Osteoblast (primary cell): ENCODE measurements at regions not wholly inside any gene's neighbourhood (a gene's known extent, or its start where the extent isn't known, plus 50 kb on each side); places are given as distances from the start of the nearest gene placed in this dataset.

Experiments
- DNase-seq: peaks from one replicate; pipeline ENCODE4 v3.0.0; 2011; ENCODE audit warnings: low spot score, mixed read lengths; ENCODE audit not compliant: insufficient read length; ENCODE audit errors: missing footprints
- H2AFZ ChIP-seq: 2 replicates; pipeline ENCODE4 v1.6.0; 2011; ENCODE audit warnings: mild to moderate bottlenecking, low read length
- H3K27ac ChIP-seq: 2 replicates; pipeline ENCODE4 v1.5.1; 2011; ENCODE audit warnings: mild to moderate bottlenecking, low read depth, low read length, moderate library complexity
- H3K27me3 ChIP-seq: 2 replicates; pipeline ENCODE4 v1.6.0; 2012; ENCODE audit warnings: mild to moderate bottlenecking, control low read depth, inconsistent platforms, low read length, moderate library complexity; ENCODE audit not compliant: insufficient read depth
- H3K36me3 ChIP-seq: 2 replicates; pipeline ENCODE4 v1.5.1; 2011; ENCODE audit warnings: mild to moderate bottlenecking, low read length, control low read depth, moderate library complexity; ENCODE audit not compliant: insufficient read depth
- H3K4me1 ChIP-seq: 2 replicates; pipeline ENCODE4 v1.5.1; 2011; ENCODE audit warnings: mild to moderate bottlenecking, low read length, control low read depth, moderate library complexity; ENCODE audit not compliant: insufficient read depth
- H3K4me2 ChIP-seq: 2 replicates; pipeline ENCODE4 v1.6.0; 2011; ENCODE audit warnings: mild to moderate bottlenecking, low read length; ENCODE audit not compliant: insufficient read depth
- H3K4me3 ChIP-seq: fragments of 200-600 bp; sonication (generic); 3 replicates; pipeline ENCODE4 v1.5.1; 2012; ENCODE audit warnings: mild to moderate bottlenecking, low read length, inconsistent platforms; ENCODE audit not compliant: insufficient read depth
- H3K79me2 ChIP-seq: 2 replicates; pipeline ENCODE4 v1.6.0; 2012; ENCODE audit warnings: mild to moderate bottlenecking, low read length, control low read depth, inconsistent platforms; ENCODE audit not compliant: insufficient read depth
- H3K9me3 ChIP-seq: 2 replicates; pipeline ENCODE4 v1.5.1; 2011; ENCODE audit warnings: low read depth, low read length, control low read depth
- H4K20me1 ChIP-seq: 2 replicates; pipeline ENCODE4 v1.6.0; 2012; ENCODE audit warnings: mild to moderate bottlenecking, low read length, control low read depth; ENCODE audit not compliant: insufficient read depth
- TF ChIP-seq, protein P1 (sequence below): IDR thresholded peaks from 2 replicates; pipeline ENCODE4 v1.5.1; 2011; ENCODE audit warnings: mild to moderate bottlenecking, low read depth, low read length, moderate library complexity; ENCODE audit errors: extremely low read depth

DNA sequence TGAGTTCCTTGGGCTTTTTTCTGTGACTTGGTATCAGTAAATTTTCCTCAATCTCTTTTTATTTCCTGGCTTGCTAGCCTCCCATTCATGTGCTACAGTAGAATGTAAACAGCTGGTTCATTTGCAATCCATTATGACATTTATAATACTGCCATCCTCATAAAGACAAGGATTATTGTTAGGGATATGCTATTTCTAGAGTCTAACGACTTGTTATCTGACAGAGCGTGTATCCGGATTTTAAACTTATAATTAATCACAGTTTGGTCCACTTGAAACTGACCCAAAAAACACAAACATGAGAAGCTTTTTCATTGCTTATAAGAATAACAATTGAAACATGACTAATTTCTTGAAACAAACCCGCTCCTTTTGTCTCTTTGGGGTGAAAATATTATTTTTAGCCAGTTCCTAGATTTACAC, 585.8 kb downstream of the TLE4 start:
- Histone ChIP-seq H4K20me1 (no peaks in the 10 kb centered on the region), H3K4me3 (no peak overlapping the region), H3K9me3 (no peaks in the 10 kb centered on the region), H2AFZ (no peak overlapping the region), H3K27me3 (no peaks in the 10 kb centered on the region), H3K27ac (no peak overlapping the region), H3K4me2 (peak overlapping the region; percentile 30), H3K36me3 (no peaks in the 10 kb centered on the region), H3K4me1 (peaks cover 9% of the 10 kb centered on the region), H3K79me2 (no peaks in the 10 kb centered on the region)
- no peak for DNase-seq
- TF ChIP-seq, protein P1, sequence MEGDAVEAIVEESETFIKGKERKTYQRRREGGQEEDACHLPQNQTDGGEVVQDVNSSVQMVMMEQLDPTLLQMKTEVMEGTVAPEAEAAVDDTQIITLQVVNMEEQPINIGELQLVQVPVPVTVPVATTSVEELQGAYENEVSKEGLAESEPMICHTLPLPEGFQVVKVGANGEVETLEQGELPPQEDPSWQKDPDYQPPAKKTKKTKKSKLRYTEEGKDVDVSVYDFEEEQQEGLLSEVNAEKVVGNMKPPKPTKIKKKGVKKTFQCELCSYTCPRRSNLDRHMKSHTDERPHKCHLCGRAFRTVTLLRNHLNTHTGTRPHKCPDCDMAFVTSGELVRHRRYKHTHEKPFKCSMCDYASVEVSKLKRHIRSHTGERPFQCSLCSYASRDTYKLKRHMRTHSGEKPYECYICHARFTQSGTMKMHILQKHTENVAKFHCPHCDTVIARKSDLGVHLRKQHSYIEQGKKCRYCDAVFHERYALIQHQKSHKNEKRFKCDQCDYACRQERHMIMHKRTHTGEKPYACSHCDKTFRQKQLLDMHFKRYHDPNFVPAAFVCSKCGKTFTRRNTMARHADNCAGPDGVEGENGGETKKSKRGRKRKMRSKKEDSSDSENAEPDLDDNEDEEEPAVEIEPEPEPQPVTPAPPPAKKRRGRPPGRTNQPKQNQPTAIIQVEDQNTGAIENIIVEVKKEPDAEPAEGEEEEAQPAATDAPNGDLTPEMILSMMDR, result no peak

- Histone ChIP-seq H3K4me3 (no peak overlapping the region), H3K79me2 (no peaks in the 10 kb centered on the region), H3K27ac (no peak overlapping the region), H3K27me3 (no peaks in the 10 kb centered on the region), H2AFZ (no peak overlapping the region), H4K20me1 (no peaks in the 10 kb centered on the region), H3K9me3 (no peaks in the 10 kb centered on the region), H3K4me1 (peaks cover 9% of the 10 kb centered on the region), H3K4me2 (no peak overlapping the region), H3K36me3 (no peaks in the 10 kb centered on the region)
- DNase-seq, result no peak
- TF ChIP-seq, protein P1, result no peak
These were observed 585.1 kb downstream of the TLE4 start for GRCh38 chr9:80156756-80157472.

DNA sequence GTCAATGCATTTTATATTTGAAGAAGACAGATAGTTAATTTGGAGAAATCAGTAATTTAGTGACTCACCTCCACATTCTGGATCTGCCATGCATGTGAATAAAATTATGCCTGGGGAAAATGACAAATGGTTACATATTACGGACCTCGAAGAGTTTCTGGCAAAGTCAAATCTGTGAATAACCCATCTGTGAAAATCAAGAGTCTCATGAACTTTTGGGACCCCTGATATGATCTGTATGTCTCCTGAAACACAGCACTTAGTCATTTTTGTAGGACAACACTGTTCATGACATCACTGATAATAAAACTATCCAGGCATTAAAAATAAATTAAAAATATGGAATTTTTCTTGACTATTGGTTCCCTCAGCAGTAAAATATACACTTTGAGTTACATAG, 584.5 kb downstream of the TLE4 start:
- no peaks in the 10 kb centered on the region for H3K9me3 ChIP-seq
- peaks cover 9% of the 10 kb centered on the region for H3K4me1 ChIP-seq
- H3K79me2 ChIP-seq, result no peaks in the 10 kb centered on the region
- H2AFZ ChIP-seq, result no peak overlapping the region
- no peak overlapping the region for H3K27ac ChIP-seq
- H3K27me3 ChIP-seq, result no peaks in the 10 kb centered on the region
- no peak overlapping the region for H3K4me3 ChIP-seq
- no peaks in the 10 kb centered on the region for H3K36me3 ChIP-seq
- H3K4me2 ChIP-seq, result no peak overlapping the region
- TF ChIP-seq, protein P1, result no peak
- DNase-seq, result no peak
- no peaks in the 10 kb centered on the region for H4K20me1 ChIP-seq

GRCh38 chr9:80147866-80148265, 576.1 kb downstream of the TLE4 start:
- no peak overlapping the region for H3K4me3 ChIP-seq
- H3K27ac ChIP-seq, result no peak overlapping the region
- H4K20me1 ChIP-seq, result no peaks in the 10 kb centered on the region
- TF ChIP-seq, protein P1, result no peak
- H2AFZ ChIP-seq, result no peak overlapping the region
- H3K27me3 ChIP-seq, result no peaks in the 10 kb centered on the region
- H3K4me2 ChIP-seq, result no peak overlapping the region
- no peak for DNase-seq
- H3K79me2 ChIP-seq, result no peaks in the 10 kb centered on the region
- H3K4me1 ChIP-seq, result no peaks in the 10 kb centered on the region
- H3K36me3 ChIP-seq, result no peaks in the 10 kb centered on the region
- H3K9me3 ChIP-seq, result peaks cover 3% of the 10 kb centered on the region
